Stimulated activated CD8-positive, alpha-beta memory T cell treated with anti-CD3 and anti-CD28 coated beads, Interleukin-12 subunit alpha, Interleukin-12 subunit beta, amount 100 ng/mL, for 1 hour (primary cell): ENCODE measurements at regions not wholly inside any gene's neighbourhood (a gene's known extent, or its start where the extent isn't known, plus 50 kb on each side); places are given as distances from the start of the nearest gene placed in this dataset.
A peak's percentile ranks its signal among the peaks of the same experiment; 100 is the strongest.
"Not testable (repeated sequence)": the region's sequence is repeated elsewhere in the genome, so short reads cannot be mapped to it uniquely, and the experiment has no call there.

Experiments
- DNase-seq: peaks from one replicate; pipeline ENCODE4 v3.0.0-alpha.2; 2020; ENCODE audit warnings: low read depth

DNA sequence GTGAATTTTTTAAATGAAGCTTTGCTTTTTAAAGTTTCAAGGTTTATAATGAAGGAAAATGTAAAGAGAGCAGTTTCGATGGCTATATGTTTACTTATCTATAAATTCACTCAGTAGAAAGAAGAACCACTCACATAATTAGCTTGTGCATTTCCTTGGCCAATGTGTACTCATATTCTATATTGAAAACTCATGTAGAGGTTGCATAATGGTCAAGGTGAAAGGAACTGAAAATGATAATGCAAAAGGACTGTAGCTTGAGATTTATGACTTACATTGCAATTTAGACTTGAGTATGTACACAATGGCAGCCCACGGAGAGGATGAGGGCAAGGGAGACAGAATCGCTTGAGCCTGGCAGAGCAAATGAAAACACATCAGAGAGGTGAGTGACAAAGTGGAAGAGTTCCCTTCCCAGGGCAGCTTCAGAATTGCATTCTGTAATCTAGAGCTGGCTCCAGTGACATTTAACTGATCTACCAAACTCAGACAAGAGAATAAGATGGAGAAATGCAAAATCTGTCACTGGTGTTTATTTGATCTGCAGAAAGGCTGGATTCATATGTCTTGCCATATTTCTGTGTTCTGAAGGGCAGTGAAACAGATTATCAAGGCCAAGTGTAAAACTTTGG lies 191.8 kb downstream of the TMEM200A start:
- DNase-seq: no peak

DNA sequence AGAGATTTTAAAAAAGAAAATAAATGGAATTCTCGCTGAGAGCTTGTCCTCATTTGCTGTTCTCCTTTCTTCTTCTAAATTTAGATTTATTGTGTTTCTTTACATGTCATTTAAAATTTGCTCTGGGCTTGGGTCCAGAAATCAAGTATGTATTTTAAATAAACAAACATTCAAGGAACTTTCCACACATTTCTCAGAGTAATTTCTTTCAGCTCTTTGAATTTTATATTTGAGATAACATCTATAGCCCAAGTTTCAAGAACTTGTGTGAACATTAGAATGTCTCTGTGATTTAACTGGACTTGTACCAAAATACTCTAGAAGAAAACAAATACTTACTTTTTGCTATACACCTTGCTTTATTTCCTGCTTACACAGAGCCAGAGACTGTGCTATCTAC lies 192.3 kb downstream of the TMEM200A start:
- no peak for DNase-seq

DNA sequence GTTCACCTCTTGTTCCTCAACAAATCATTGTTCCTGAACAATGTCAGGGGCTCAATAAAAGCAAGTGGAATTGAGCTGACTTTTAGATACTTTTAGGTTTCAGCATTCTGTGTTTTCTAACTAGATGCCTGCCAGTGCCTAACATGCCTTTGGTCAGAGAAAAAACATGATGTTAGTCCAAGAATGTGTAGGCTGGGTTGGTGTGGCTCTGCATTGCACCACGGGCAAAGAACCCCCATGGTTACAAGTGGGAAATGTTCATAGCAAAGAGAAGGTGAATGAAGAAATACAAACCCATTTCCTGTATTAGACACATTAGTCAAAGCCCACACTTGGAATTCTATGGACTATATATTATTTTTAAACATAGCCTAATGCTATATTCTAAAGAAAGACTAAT lies 193.3 kb downstream of the TMEM200A start:
- no peak for DNase-seq

DNA sequence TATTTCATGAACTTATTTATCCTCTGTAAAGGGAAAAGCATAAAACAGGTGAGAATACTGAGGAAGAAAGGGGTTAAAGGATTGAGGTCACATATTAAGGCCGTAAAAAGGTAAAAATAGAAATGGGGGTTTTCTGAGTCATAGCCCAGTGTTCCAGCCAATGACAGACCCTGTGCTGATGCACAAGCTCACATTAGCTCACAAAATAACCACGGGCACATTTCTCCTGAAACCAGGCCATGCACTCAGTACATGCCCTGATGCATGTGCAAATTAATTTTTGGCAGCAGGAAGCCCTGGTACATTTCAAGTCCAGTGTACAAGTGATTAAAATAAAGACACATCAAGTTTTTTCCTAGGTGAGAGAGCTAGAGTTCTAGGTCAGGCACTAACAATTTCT lies 194.4 kb downstream of the TMEM200A start:
- DNase-seq: no peak

DNA sequence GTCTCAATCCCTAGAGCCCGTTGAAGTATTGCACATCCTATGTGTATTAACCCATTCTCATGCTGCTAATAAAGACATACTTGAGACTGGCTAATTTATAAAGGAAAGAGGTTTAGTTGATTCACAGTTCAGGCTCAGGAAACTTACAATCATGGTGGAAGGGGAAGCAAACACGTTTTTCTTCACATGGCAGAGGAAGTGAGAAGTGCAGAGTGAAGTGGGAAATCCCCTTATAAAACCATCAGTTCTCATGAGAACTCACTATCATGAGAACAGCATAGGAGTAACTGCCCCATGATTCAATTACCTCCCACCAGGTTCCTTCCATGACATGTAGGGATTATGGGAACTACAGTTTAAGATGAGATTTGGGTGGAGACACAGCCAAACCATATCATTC lies 195.3 kb downstream of the TMEM200A start:
- DNase-seq: not testable (repeated sequence)

DNA sequence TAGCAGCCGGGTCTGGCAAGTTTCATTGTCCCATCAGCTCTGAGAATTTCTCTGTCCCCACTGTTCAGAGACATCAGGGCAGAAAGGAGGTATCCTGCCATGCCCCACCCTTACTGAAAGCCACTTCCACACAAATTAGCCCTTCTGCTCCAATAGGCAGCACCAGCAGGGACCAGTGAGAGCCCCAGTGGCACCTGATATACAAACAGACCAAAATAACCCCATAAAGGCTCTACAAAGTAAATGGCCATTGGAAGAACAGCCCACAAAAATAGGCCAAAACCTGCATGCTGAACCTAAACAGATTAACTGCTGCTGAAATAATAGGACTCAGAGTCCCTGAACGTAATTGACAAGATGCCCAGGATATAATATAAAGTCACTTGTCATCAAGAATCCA lies 199.9 kb downstream of the TMEM200A start:
- no peak for DNase-seq

DNA sequence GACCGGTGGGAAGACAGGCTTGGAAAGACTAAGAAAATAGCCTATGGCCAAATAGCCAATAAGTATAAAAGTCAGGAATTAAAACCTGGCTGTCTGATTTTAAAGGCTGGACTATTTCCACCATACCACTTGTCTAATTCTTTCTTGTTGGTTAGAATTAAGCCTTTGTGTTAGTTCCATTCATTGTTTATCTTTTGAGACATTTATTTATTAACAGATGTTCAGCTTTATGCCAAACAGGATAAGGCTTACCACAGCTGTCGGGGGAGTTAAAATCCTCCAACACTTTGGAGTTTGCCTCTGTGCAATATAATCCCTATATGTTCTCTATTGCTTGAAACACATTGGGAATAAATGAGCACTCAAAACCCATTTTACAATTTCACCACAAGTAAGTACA lies 208.3 kb downstream of the TMEM200A start:
- DNase-seq: no peak

DNA sequence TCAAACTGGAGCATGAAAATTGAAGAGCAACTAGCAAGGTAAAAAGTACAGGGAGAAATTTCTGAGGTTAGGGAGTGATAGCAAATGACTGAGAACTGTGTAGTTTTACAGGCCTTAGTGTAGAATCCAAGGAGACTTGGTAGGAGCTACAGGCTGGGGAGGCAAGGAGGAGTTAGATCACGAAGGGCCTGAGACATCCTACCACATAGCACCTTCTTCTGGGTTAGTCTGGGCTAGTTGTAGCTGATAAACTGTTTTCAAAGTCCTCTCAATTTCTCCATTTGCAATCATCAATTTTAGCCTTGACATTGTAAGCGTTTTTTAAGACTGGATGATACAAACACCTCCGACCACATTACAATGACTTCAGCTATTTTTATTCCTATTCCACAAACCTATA lies 209.7 kb downstream of the TMEM200A start:
- no peak for DNase-seq

DNA sequence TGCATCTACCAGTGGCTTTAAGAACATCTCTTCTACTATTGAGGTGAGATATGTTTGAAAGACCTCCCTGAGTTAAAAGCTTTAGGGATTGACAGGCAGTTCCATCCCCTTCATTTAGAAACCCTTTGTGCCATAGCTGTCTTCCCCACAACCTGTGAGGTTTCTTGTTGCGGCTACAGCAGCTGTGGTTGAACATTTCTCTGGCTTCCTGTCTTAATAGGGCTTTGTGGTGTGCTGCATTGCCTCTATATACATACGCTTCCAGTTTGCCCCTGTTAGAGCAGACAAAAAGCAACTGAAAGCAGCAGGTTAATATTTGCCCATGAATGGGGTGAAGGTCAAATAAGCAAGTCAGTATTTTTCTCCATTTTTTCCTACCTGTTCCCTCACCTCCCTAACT lies 210.2 kb downstream of the TMEM200A start:
- DNase-seq: peak; percentile 12

DNA sequence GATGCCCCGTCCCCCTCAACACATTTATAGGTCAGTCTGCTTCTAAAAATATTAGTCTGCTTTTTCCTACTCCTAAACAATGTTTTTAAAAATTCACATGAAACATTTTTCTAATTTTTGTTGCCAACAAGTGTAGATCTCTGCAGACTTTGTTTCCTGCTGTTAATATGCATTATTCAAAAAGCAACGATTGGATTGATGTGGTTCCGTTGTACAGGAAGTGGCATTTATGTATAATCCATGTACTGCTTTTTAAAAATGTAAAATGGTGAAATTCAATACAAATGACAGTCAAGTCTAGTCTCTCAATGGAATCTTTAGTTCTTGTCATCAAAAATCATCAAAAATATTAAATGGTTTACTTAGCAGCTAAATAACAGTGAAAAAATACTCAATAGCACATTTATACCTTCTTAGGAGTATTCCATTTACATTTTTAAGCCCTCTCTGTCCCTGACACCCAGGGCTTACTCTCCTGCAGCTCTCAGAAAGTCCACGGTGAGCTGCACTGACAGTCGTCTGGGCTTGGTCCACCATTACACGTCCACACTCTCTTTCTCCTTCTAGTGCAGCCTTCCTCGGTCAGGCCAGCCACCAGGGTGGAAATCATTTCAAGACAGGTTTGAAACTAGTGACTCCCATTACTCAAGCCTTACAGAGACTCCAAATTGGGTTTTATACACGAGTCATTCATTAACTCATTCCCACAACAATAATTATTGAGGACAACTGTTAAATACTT lies 211.5 kb downstream of the TMEM200A start:
- DNase-seq: no peak

DNA sequence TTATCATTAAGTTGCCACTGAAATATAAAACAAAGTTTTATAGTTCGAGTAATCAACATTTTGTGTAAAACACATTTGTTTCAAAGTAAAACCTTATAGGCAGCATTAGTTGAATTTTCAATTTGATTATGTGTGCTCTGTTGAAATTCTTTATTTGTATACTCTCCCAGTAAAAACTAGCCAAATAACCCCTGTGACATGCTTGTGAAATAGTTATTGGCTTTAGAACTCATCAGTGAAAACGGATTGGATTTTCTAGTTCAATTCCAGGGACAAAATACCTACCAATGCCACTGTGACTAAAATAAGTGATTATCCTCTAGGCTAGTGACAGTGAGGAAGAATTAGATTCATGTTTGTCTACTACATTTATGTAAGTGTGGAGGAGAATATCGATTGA lies 212.9 kb downstream of the TMEM200A start:
- DNase-seq: no peak

DNA sequence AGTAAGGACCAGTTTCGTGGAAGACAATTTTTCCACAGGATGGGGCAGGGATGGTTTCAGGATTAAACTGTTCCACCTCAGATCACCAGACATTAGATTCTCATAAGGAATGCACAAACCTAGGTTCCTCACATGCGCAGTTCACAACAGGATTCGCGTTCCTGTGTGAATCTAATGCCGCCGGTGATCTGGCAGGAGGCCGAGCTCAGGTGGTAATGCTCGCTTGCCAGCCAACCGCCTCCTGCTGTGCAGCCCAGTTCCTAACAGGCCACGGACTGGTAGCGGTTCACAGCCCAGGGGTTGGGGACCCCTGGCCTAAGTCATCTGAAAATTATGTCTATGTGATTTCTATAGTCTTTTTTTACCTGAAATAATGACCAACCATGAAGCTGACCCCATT lies 217.5 kb downstream of the TMEM200A start:
- DNase-seq: no peak

DNA sequence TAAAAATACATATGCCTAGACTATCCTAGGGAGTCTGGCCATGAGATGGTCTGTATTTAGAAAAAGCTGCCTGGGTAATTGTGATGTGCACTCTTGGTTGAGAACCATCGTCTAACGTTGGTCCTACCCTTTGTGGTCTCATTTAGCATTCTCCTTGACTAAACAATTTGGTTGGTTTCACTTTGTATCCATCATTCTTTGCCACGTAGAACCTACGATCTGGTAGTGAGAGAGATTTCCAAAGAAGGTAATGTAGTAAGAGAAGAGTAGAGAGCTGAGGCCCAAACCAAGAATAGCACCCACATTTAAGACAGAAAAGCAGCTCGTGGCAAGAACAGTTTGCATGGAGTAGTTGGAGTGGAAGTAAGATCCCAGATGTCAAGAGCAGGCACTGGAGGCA lies 219.8 kb downstream of the TMEM200A start:
- DNase-seq: no peak

DNA sequence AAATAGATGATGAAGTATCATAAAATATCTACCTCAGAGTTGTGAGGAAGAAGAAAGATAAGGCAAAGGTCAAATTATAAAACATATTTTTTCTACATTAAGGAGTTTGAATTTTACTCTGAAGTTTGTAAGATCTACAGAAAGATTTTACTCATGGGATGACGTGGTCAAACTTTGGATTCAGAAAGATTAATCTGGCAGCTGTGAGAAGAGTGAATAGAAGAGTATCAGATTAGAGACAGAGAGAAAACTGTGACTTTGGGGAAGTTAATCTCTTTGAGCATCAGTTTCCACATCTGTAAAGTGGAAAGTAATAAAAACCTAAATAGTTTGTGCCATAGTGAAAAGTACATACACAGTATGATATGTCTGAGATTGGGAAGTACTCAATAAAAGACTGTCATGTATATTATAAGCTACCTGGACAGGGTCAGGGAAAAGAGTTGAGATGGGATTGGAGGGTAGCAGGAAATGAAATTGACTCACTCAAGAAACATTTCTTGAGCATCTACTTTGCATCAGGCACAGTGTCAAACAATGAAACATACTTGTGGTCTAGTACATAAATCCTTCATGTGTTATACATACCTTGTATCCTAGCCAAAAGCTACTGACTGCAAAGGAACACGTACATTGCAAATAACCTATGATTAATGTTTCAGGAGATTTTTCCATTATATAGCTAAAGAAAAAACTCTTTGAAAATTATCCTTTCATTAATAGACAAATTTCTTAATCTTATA lies 222.1 kb downstream of the TMEM200A start:
- no peak for DNase-seq

DNA sequence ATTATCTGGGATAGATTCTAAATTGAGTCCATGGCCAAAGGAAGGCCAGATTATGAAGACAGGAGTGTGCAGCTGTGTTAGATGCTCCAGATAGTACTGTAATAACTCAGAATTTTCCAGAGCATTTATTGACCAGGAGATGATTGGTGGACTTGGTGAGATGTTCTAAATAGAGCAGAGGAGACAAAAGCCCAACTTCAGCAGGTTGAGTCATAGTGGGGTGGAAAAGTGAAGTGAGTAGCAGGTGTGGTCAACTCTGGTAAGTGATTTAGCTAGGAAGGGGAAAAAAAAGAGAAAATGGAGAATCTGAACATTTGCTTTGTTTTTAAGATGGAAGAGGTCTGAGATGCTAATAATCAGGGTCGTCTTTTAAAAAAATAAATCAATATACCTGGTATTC lies 227.4 kb downstream of the TMEM200A start:
- DNase-seq: no peak

DNA sequence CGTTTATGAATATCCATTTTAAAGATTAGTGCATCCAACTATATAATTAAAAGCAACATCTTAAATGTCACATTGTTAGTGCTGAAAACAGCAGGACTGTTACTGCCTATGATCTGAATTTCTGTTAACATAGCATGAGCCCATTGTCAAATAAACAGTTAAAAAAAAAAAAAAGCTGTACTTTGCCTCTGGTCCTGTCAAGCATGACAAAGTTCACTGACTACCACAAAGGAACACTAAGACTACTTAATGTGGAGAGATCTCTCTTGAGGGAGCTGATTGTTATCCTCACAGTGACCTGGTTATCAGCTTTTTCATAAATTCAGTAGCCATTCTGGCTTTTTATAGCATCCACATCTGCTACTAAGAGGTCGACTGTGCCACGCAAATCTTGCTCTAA lies 228.1 kb downstream of the TMEM200A start:
- no peak for DNase-seq

DNA sequence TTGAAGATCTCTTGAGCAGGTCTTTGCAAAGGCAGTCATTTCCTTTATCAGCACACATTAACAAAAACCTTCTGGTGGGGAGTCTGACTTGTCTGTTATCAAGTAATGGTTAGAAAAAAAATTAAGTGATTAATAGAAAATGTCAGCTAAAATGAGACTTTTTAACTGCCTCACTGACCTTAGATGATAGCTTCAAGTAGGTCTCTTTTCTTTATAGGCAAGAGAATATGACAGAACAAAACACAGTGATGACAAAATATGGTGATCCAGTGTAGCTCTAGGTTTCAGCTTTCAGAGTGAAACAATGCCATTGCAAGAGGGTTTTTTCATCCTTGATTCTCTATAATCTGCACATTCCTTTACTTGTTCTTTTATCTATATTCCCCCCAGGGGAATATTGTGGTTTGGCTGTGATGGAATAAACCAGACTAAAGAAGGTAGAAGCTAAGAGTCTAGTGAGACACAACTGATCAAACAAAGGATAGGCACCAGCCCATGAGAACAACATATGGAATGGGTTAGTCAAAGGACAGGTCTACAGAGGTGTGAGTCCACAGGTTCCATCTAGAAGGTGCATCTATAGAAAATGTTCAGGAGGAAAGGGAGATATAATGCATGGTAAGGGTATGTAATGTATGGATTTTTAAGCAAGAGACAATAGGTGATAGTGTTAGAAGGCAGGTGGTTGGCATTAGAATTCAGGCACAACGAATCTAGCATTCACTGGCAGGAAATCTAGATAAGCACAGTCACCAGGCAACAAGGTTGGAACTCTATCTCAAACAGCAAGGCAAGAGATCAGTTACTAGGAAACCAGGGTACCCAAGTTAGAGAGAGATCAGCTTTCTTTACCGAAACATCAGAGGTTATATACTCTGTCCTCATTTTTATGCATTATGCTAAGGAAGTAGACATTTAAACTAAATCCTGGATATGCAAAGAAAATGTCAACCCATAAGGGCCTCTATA lies 228.9 kb upstream of the SMLR1 start:
- no peak for DNase-seq

DNA sequence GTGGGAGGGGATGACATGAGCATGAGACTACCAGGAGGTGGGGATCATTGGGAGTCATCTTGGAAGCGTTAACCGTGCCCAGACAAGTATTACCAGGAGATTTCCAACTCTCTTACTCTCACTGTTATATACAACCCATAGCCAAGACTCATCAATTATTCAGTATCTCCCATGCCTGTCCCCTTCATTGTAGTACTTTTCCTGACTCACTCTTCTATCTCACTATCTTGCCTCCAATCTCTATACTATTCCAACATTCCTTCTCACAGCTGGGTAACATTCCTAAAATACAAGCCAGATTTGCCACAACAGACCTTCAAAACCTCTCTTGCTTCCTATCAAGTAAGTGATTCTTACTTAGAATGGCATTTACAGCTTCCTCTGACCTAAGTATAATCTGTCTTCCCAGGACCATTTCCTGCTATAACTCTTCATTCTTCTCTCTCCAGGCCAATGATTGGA lies 226.3 kb upstream of the SMLR1 start:
- DNase-seq: no peak

DNA sequence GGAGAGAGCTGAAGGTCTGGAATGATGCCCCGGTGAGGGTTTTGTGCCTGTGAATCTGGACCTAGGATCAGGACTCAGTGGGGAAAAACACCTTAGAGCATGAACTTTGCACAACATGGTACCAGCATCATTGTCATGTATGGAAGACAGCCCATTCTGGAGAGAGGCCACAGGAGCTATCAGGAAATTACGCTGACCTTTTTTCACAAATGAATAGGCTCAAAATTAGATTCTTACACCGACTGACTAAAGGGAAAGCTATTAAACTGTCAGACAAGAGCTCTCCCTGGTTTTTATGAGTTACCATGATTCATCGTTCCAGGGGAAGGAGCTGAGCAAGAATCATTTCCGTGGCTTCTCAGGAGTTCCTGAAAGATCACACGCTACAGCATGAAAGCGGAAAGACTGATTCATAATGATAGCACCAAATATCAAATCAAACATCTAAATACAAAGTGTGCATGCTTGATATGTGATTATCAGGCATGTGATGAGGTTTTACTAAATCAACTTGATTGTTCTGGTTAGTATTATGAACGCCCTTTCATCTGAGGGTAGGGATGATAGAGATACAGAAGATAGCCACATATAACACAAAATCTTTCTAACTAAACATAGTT lies 224.9 kb upstream of the SMLR1 start:
- peak; percentile 1 for DNase-seq

DNA sequence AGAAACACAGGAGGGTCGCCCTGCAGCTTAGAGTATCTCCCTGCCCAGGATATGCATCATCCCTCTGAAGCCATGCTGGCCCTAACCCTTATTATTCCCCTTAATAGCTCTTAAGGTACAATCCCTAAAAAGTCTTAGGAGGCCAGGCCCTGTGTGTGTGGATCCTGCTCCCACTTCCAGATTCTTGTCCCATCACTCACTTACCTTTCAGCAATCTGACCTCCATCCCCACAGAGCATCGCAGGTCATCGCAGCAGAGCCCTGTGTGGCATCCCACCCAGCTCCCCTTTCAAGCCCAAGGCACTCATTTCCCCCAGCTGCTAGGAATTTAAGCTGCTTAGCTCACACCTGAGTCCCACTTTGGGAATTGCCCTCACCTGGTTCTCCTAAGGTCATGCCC lies 223.8 kb upstream of the SMLR1 start:
- DNase-seq: no peak

DNA sequence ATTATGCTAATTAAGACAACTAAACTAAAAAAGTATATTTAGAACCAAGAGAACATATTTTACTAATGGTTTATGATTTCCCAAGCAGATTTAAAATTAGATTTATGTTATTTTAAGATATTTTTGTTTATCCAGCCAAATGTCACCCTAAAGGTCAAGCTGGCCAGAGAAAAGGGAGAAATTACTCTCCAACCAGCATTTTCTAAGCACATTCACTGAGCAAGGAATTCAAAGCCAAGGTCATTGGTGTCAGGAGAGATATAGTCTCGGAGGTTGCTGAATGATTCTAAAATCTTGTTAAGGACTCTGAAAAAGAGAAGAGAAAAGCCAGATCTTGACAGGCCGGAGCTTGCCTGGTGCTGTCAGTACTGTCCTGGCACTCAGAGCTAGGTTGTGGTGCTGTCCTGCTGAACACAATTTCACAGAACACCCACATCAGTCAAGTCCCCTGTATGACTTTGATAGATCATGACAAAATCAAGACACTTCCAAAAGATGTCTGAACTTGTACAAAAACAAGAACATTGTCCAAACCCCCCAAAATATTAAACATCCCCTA lies 222.3 kb upstream of the SMLR1 start:
- no peak for DNase-seq
